PC-3 (cell line): ENCODE measurements at regions not wholly inside any gene's neighbourhood (a gene's known extent, or its start where the extent isn't known, plus 50 kb on each side); places are given as distances from the start of the nearest gene placed in this dataset.

Experiments used
- CTCF ChIP-seq: fragments of 300-600 bp; sonication (generic); conservative IDR thresholded peaks from 2 replicates; pipeline ENCODE4 v1.5.1; 2017; ENCODE audit warnings: antibody characterized with exemption, low read depth, mild to moderate bottlenecking, low read length
- EZH2phosphoT487 ChIP-seq: fragments of 300-600 bp; sonication (generic); IDR thresholded peaks from 2 replicates; pipeline ENCODE4 v1.6.1; 2018; ENCODE audit warnings: mild to moderate bottlenecking, antibody characterized with exemption, low read length, borderline replicate concordance

GRCh38 chr15:70322051-70322668 lies 224.4 kb upstream of the TLE3 start:
- TF ChIP-seq CTCF (no peak), EZH2phosphoT487 (no peak)
